Left cardiac atrium (tissue), 4 donors: ENCODE measurements at regions not wholly inside any gene's neighbourhood (a gene's known extent, or its start where the extent isn't known, plus 50 kb on each side); places are given as distances from the start of the nearest gene placed in this dataset.
"Not testable (repeated sequence)": the region's sequence is repeated elsewhere in the genome, so short reads cannot be mapped to it uniquely, and the experiment has no call there.

Source experiments
- ATAC-seq, 2 donors: fragments of 200-7000 bp; cut with Tn5 transposase; one replicate each; pipeline ENCODE4 v1.9.1; 2020; ENCODE audit warnings: mild to moderate bottlenecking in 2 of 2, moderate library complexity in 2 of 2
- DNase-seq: peaks from one replicate; pipeline ENCODE4 v3.0.0-alpha.2; 2020
- intact Hi-C, 2 donors: fragments of 100-400 bp; cut with DNase I; formaldehyde crosslinking; loops; one replicate each; pipeline versions ENCODE4 v1.14.1 to v1.15.1; 2022 to 2023
- donor health status: DM: no; HTN: yes; CAD: no.
- donor health status: DM: no; HTN: yes; CAD: no; lungs with severe emphysema.
- donor health status: DM: yes; HTN: yes; CAD: no.
- donor health status: Dilated cardiomyopathy.

GRCh38 chr3:76533710-76534109 lies 506.2 kb upstream of the ROBO2 start:
- DNase-seq, intact Hi-C loops, ATAC-seq: not testable (repeated sequence)

DNA sequence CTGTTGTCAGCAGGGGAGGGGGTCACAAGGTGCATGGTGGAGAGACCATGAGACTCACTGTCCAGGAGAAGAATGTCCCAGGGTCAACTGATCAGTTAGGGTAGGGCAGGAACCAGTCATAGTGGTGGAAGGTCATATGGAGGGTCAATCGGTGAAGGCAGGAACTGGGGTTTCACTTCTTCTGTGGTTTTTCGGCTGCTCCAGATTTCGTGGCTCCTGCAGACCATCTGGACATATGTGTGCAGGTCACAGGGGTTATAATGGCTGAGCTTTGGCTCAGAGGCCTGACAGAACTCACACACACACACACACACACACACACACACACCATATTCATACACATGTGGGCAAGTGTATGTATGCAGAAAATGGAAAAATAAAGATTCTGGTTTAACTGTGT lies 502.0 kb upstream of the ROBO2 start:
- ATAC-seq, intact Hi-C loops, DNase-seq: not testable (repeated sequence)

DNA sequence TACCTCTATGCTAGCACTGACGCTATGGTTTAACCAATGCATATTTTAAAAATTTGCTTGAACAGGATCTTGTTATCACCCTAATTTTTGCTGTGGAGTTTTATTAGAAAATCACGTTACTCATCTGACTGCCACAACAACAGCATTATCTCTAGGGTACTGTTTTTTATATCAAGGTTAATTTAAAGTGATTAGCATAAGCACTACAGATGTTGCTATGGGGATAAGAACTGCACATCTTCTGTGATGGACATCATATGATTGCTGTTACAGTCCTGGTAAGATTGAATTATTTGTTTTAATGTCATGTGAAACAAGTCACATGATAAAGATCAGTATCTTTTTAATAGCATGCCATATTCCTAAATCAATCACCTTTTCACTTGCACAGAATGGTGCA lies 492.2 kb upstream of the ROBO2 start:
- DNase-seq = no peak
- ATAC-seq = no peak
- intact Hi-C loops = no loop called here

GRCh38 chr3:76550522-76551201 lies 489.2 kb upstream of the ROBO2 start:
- intact Hi-C loops = no loop called here
- DNase-seq (no peak), ATAC-seq (no peak)

- ATAC-seq = peak; percentile 55 to 81
- intact Hi-C loops = no loop called here
- DNase-seq = no peak
Observed at GRCh38 chr3:76551739-76552138, 488.2 kb upstream of the ROBO2 start.

DNA sequence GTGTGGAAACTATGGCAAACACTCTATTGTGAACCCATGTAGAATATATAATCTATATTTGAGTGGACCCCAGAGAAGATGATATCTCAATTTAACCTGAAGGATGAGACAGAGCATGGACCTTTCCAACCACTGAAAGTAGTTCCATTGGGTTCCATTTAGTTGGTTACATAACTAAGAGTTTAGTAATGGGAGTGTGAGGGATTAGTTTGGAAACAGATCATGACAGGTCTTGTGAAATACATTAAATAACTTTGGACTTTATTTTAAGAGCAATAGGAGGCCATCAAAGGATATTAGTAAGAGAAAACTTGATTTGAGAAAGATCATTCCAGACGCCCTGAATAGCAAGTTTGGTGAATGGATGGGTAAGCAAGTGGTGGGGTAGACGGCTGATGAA lies 487.2 kb upstream of the ROBO2 start:
- no peak for ATAC-seq
- intact Hi-C loops = no loop called here
- no peak for DNase-seq

GRCh38 chr3:76554707-76555106 lies 485.2 kb upstream of the ROBO2 start:
- DNase-seq (no peak), ATAC-seq (peak in 1 of 2 donors; percentile 41)
- intact Hi-C loops = no loop called here

- DNase-seq (no peak), ATAC-seq (no peak)
- intact Hi-C loops = no loop called here
Observed at GRCh38 chr3:76561494-76562236, 478.2 kb upstream of the ROBO2 start.

- peak; percentile 21 for DNase-seq
- peak; percentile 64 to 65 for ATAC-seq
- intact Hi-C loops = no loop called here
Observed at GRCh38 chr3:76565496-76566210, 474.2 kb upstream of the ROBO2 start.

- intact Hi-C loops = no loop called here
- no peak for DNase-seq
- ATAC-seq = peak; percentile 30 to 37
Observed at GRCh38 chr3:76566211-76566534, 473.7 kb upstream of the ROBO2 start.

- intact Hi-C loops = no loop called here
- DNase-seq = no peak
- ATAC-seq = no peak
Observed at GRCh38 chr3:76566904-76567303, 473.0 kb upstream of the ROBO2 start.

- DNase-seq (no peak), ATAC-seq (no peak)
- intact Hi-C loops = loop anchor here in 1 of 2 donors (5.0 kb wide), 2 partner anchors 208 to 543 kb away; no protein-coding TSS in a partner anchor
Observed at GRCh38 chr3:76570436-76571057, 469.4 kb upstream of the ROBO2 start.

- ATAC-seq (no peak), DNase-seq (no peak)
- intact Hi-C loops = no loop called here
Observed at GRCh38 chr3:76576201-76576600, 463.7 kb upstream of the ROBO2 start.

GRCh38 chr3:76582098-76582497 lies 457.8 kb upstream of the ROBO2 start:
- DNase-seq = no peak
- no peak for ATAC-seq
- intact Hi-C loops = no loop called here

- DNase-seq (no peak), ATAC-seq (no peak)
- intact Hi-C loops = no loop called here
Observed at GRCh38 chr3:76582632-76583378, 457.1 kb upstream of the ROBO2 start.

DNA sequence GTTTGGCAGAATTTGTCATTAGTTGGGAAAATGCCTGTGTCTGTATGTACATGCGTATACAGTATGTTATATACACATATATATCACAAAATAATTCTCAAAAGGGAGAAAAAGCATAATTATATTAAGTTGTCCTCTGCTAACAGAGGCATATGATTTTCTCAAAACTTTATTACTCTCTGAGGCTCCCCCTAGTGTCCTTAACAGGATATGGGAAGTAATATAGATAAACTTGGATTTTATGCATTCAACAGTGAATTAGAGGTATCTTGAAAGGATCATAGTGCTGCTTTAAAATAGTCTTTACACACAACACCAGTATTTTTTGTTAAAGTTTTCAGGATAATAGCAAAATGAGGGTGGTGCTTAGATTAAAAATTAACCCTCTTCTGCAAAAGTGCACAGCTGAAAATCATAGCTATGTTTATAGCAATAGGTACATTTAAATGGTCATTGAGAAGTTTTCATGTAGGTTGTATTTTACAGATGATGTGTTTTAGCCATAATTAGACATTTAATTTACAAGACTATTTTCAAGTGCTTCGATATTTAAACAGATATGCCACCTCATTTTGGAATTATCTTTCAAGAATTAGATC lies 454.0 kb upstream of the ROBO2 start:
- ATAC-seq (no peak), DNase-seq (no peak)
- intact Hi-C loops = no loop called here

GRCh38 chr3:76586471-76586870 lies 453.4 kb upstream of the ROBO2 start:
- DNase-seq = no peak
- intact Hi-C loops = no loop called here
- no peak for ATAC-seq

DNA sequence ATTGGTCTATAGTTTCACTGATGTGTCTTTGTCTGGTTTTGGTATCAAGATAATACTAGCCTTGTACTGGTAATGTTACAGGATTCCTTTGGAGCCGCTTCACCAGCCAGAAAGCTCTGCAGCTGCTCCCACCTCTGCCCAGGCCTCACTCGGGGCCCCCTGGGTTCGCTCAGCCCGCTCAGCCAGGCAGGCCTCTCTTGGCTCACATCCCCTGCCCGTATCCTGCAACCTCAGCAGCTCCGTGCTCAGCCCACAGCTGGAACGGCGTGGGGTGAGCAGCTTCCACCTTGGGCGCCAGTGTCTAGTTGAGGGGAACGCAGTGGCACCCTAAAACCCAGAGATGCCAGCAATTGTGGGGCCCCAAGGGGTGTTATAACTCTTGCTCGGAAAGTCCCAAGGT lies 429.7 kb upstream of the ROBO2 start:
- ATAC-seq = no peak
- intact Hi-C loops = no loop called here
- DNase-seq = no peak

GRCh38 chr3:76615719-76616118 lies 424.2 kb upstream of the ROBO2 start:
- ATAC-seq (no peak), DNase-seq (no peak)
- intact Hi-C loops = no loop called here
